Mesenchymal stem cell (in vitro differentiated cells and primary cell): ENCODE measurements at regions not wholly inside any gene's neighbourhood (a gene's known extent, or its start where the extent isn't known, plus 50 kb on each side); places are given as distances from the start of the nearest gene placed in this dataset.

Experiments used
- DNase-seq: peaks from one replicate; pipeline ENCODE4 v3.0.0-alpha.2; 2013
- H2AFZ ChIP-seq: one replicate; pipeline ENCODE4 v1.6.1; 2013; ENCODE audit warnings: low read depth, mild to moderate bottlenecking, control low read depth, inconsistent platforms, low read length, moderate library complexity
- H2AK5ac ChIP-seq: 2 replicates; pipeline ENCODE4 v1.6.1; 2013; ENCODE audit warnings: low read length, moderate library complexity, mild to moderate bottlenecking, inconsistent platforms; ENCODE audit not compliant: severe bottlenecking
- H2BK120ac ChIP-seq: one replicate; pipeline ENCODE4 v1.6.1; 2013; ENCODE audit warnings: low read depth, mild to moderate bottlenecking, inconsistent platforms, low read length, moderate library complexity
- H2BK12ac ChIP-seq, 2 experiments: one replicate each; pipeline ENCODE4 v1.6.1; 2013; ENCODE audit warnings: inconsistent platforms in 2 of 2, low read length in 2 of 2, mild to moderate bottlenecking in 2 of 2, moderate library complexity in 2 of 2, control low read depth in 1 of 2
- H2BK15ac ChIP-seq: one replicate; pipeline ENCODE4 v1.6.1; 2013; ENCODE audit warnings: mild to moderate bottlenecking, low read depth, inconsistent platforms; ENCODE audit not compliant: poor library complexity, severe bottlenecking
- H2BK5ac ChIP-seq: 2 replicates; pipeline ENCODE4 v1.6.1; 2013; ENCODE audit warnings: low read depth, mild to moderate bottlenecking, low read length, control low read depth, inconsistent platforms; ENCODE audit not compliant: poor library complexity, severe bottlenecking
- H3K14ac ChIP-seq, 2 experiments: one replicate each; pipeline ENCODE4 v1.6.1; 2013; ENCODE audit warnings: inconsistent platforms in 2 of 2, low read length in 2 of 2, control low read depth in 1 of 2, mild to moderate bottlenecking in 1 of 2, moderate library complexity in 1 of 2
- H3K18ac ChIP-seq, 2 experiments: one replicate each; pipeline ENCODE4 v1.6.1; 2013; ENCODE audit warnings: inconsistent platforms in 2 of 2, low read length in 2 of 2, control low read depth in 1 of 2, low read depth in 1 of 2, mild to moderate bottlenecking in 1 of 2
- H3K23ac ChIP-seq, 2 experiments: one replicate each; pipeline ENCODE4 v1.6.1; 2013; ENCODE audit warnings: inconsistent platforms in 2 of 2, low read length in 2 of 2, mild to moderate bottlenecking in 2 of 2, moderate library complexity in 2 of 2, control low read depth in 1 of 2
- H3K27ac ChIP-seq: 2 replicates; pipeline ENCODE4 v1.5.1; 2013; ENCODE audit warnings: mild to moderate bottlenecking, moderate library complexity, low read length, control low read depth, inconsistent platforms; ENCODE audit not compliant: poor library complexity, severe bottlenecking
- H3K27me3 ChIP-seq, 2 experiments: 2 replicates each; pipeline versions ENCODE4 v1.6.1 to v1.7.0; 2013; ENCODE audit warnings: low read length in 2 of 2, mild to moderate bottlenecking in 2 of 2, moderate library complexity in 2 of 2, control low read depth in 1 of 2, inconsistent platforms in 1 of 2; ENCODE audit not compliant: control insufficient read depth in 1 of 2, insufficient read depth in 1 of 2
- H3K36me3 ChIP-seq, 2 experiments: 2 replicates each; pipeline versions ENCODE4 v1.6.1 to v1.7.0; 2013; ENCODE audit warnings: low read length in 2 of 2, control low read depth in 1 of 2, inconsistent platforms in 1 of 2, low read depth in 1 of 2, mild to moderate bottlenecking in 1 of 2; ENCODE audit not compliant: insufficient read depth in 2 of 2, control insufficient read depth in 1 of 2
- H3K4ac ChIP-seq, 2 experiments: one replicate each; pipeline ENCODE4 v1.6.1; 2013; ENCODE audit warnings: inconsistent platforms in 2 of 2, low read length in 2 of 2, mild to moderate bottlenecking in 2 of 2, moderate library complexity in 2 of 2, control low read depth in 1 of 2, low read depth in 1 of 2
- H3K4me1 ChIP-seq: 2 replicates; pipeline ENCODE4 v1.6.1; 2013; ENCODE audit warnings: low read depth, low read length, control low read depth; ENCODE audit not compliant: control insufficient read depth, insufficient read depth
- H3K4me2 ChIP-seq: 2 replicates; pipeline ENCODE4 v1.6.1; 2013; ENCODE audit warnings: low read length, mild to moderate bottlenecking, inconsistent platforms; ENCODE audit not compliant: poor library complexity, severe bottlenecking
- H3K4me3 ChIP-seq, 2 experiments: 2 replicates each; pipeline versions ENCODE4 v1.5.1 to v1.7.0; 2013; ENCODE audit warnings: low read length in 2 of 2, mild to moderate bottlenecking in 2 of 2, control low read depth in 1 of 2, low read depth in 1 of 2; ENCODE audit not compliant: insufficient read depth in 1 of 2
- H3K79me1 ChIP-seq: replicated peaks from 2 replicates; pipeline ENCODE4 v1.6.1; 2013; ENCODE audit warnings: mild to moderate bottlenecking, control low read depth, low read length, inconsistent platforms; ENCODE audit not compliant: poor library complexity, severe bottlenecking
- H3K9ac ChIP-seq: 2 replicates; pipeline ENCODE4 v1.7.0; 2013; ENCODE audit warnings: mild to moderate bottlenecking, low read length, moderate library complexity
- H3K9me3 ChIP-seq: 2 replicates; pipeline ENCODE4 v1.7.0; 2013; ENCODE audit warnings: mild to moderate bottlenecking, low read length; ENCODE audit not compliant: control insufficient read depth
- H4K8ac ChIP-seq: one replicate; pipeline ENCODE4 v1.6.1; 2013; ENCODE audit warnings: inconsistent platforms, mild to moderate bottlenecking, low read length, moderate library complexity
- H4K91ac ChIP-seq: one replicate; pipeline ENCODE4 v1.6.1; 2013; ENCODE audit warnings: mild to moderate bottlenecking, low read length, inconsistent platforms
- WGBS: methylation state at CpG from one replicate; pipeline ENCODE4 v1.1.7; 2013; ENCODE audit warnings: mixed read lengths; 5-methylcytosine and 5-hydroxymethylcytosine counted together

DNA sequence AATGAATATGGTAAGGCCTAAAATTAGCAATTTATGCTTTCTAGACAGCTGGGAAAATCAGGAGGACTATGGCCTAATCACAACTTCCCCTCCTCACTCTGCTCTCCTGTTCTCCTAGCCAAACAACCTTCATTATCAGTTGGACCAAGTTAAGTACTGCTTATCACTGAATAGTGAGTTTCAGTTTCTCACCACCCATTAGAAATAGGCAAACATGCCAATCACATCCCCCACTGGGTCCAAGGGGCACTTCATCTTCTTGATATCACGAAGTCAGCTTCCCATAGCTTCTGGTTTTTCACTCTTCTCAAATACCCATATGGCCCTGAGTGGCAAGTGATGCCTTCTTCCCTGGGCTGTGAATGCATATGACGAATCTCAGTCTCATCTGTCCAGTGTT, 689.6 kb downstream of the SLITRK5 start:
- H3K4ac ChIP-seq = no peak overlapping the region
- 90% methylated on average over 2 of the region's 2 CpGs for WGBS
- no peak overlapping the region for H2BK15ac ChIP-seq
- no peak overlapping the region for H2BK120ac ChIP-seq
- H3K4me3 ChIP-seq = no peak overlapping the region
- no peak for DNase-seq
- H3K23ac ChIP-seq = no peak overlapping the region
- no peak overlapping the region for H3K18ac ChIP-seq
- no peaks in the 10 kb centered on the region for H3K36me3 ChIP-seq
- H2BK5ac ChIP-seq = no peak overlapping the region
- H2AK5ac ChIP-seq = no peak overlapping the region
- H2AFZ ChIP-seq = no peak overlapping the region
- H4K8ac ChIP-seq = no peak overlapping the region
- H2BK12ac ChIP-seq = no peak overlapping the region
- H3K9ac ChIP-seq = no peak overlapping the region
- H4K91ac ChIP-seq = no peak overlapping the region
- H3K9me3 ChIP-seq = peaks cover 2% of the 10 kb centered on the region
- H3K79me1 ChIP-seq = no peaks in the 10 kb centered on the region
- H3K4me1 ChIP-seq = no peaks in the 10 kb centered on the region
- H3K27me3 ChIP-seq = no peaks in the 10 kb centered on the region
- H3K27ac ChIP-seq = no peak overlapping the region
- H3K14ac ChIP-seq = no peak overlapping the region
- no peak overlapping the region for H3K4me2 ChIP-seq

DNA sequence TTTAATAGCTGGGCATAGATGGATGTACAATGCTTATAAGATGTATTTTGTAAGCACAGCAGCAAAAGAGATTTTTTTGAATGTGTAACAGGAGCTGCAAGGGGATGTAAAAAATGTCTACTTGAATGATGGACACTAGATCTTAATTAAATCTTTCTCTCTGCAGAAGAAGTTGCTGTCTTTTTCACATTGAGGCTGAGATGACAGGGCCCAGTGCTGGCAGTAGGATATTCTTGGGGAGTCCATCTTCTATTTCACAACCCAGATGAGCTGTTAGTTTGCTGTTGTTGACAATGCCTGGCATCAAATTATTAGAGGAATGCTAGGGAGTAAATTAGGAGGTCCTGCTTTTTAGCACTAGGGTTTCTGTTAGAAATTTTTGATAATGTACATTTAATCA, 698.7 kb downstream of the SLITRK5 start:
- Histone ChIP-seq H2BK12ac (no peak overlapping the region), H3K4me2 (no peak overlapping the region), H3K14ac (no peak overlapping the region), H3K79me1 (no peaks in the 10 kb centered on the region), H4K8ac (no peak overlapping the region), H3K9me3 (no peaks in the 10 kb centered on the region), H3K27ac (no peak overlapping the region), H3K9ac (no peak overlapping the region), H3K4me1 (no peaks in the 10 kb centered on the region), H3K27me3 (no peaks in the 10 kb centered on the region), H3K18ac (no peak overlapping the region), H3K23ac (no peak overlapping the region), H2AFZ (no peak overlapping the region), H2BK15ac (no peak overlapping the region), H2BK120ac (no peak overlapping the region), H4K91ac (no peak overlapping the region), H3K36me3 (no peaks in the 10 kb centered on the region), H2BK5ac (no peak overlapping the region), H2AK5ac (no peak overlapping the region), H3K4me3 (no peak overlapping the region), H3K4ac (no peak overlapping the region)
- DNase-seq = peak; percentile 7

DNA sequence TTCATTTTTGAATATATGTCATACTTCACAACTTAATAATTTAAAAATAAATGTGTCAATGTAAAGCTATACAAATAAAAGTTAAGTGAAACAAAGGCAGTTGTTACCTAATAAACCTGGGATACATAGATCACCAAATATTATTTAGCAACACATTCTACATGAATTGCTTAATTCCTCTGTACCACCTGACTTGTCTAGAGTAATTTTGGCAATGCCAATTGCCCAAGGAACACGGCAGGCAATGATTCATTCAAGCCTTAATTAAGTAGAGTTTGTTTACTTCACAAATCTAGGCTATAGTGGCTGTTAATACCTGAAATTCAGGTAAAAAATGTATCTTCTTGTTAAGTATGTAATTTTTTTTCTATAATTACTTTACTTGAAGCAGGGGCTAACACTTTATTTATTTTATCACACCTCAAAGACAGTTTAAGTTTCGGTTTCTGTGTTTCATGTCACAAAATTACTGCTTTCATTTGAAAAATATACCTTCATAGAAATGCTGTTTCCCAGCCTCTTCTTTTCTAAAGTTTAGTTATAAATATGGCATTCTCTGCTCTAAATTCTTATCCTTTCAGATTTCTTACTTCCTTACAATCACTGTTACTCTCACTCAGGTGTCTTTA, 705.7 kb downstream of the SLITRK5 start:
- no CpG with 5 or more reads among the region's 2 CpGs for WGBS
- H3K27ac ChIP-seq = no peak overlapping the region
- H4K91ac ChIP-seq = no peak overlapping the region
- no peak overlapping the region for H3K18ac ChIP-seq
- H3K4me1 ChIP-seq = no peaks in the 10 kb centered on the region
- no peak overlapping the region for H3K14ac ChIP-seq
- H3K27me3 ChIP-seq = no peaks in the 10 kb centered on the region
- H2BK12ac ChIP-seq = no peak overlapping the region
- H2BK5ac ChIP-seq = no peak overlapping the region
- H2BK120ac ChIP-seq = no peak overlapping the region
- H2AK5ac ChIP-seq = no peak overlapping the region
- DNase-seq = no peak
- H3K79me1 ChIP-seq = no peaks in the 10 kb centered on the region
- H3K9ac ChIP-seq = no peak overlapping the region
- H2AFZ ChIP-seq = no peak overlapping the region
- H3K36me3 ChIP-seq = no peaks in the 10 kb centered on the region
- H4K8ac ChIP-seq = no peak overlapping the region
- no peak overlapping the region for H3K4ac ChIP-seq
- H3K23ac ChIP-seq = no peak overlapping the region
- no peak overlapping the region for H3K4me3 ChIP-seq
- H3K9me3 ChIP-seq = peaks cover 2% of the 10 kb centered on the region
- no peak overlapping the region for H2BK15ac ChIP-seq
- no peak overlapping the region for H3K4me2 ChIP-seq

- Histone ChIP-seq H3K4me2 (no peak overlapping the region), H2AK5ac (no peak overlapping the region), H2AFZ (no peak overlapping the region), H3K79me1 (no peaks in the 10 kb centered on the region), H2BK5ac (no peak overlapping the region), H3K9me3 (peaks cover 2% of the 10 kb centered on the region), H3K27me3 (no peaks in the 10 kb centered on the region), H2BK15ac (no peak overlapping the region), H3K18ac (no peak overlapping the region), H3K23ac (no peak overlapping the region), H3K4me1 (no peaks in the 10 kb centered on the region), H3K9ac (no peak overlapping the region), H3K27ac (no peak overlapping the region), H3K36me3 (no peaks in the 10 kb centered on the region), H2BK120ac (no peak overlapping the region), H3K4me3 (no peak overlapping the region), H4K8ac (no peak overlapping the region), H3K4ac (no peak overlapping the region), H4K91ac (no peak overlapping the region), H2BK12ac (no peak overlapping the region), H3K14ac (no peak overlapping the region)
- WGBS = 100% methylated on average over 1 of the region's 2 CpGs
- no peak for DNase-seq
These were observed 706.7 kb downstream of the SLITRK5 start for GRCh38 chr13:88377852-88378251.
